ENCODE measurements at regions not wholly inside any gene's neighbourhood (a gene's known extent, or its start where the extent isn't known, plus 50 kb on each side); places are given as distances from the start of the nearest gene placed in this dataset.
"Not testable (repeated sequence)": the region's sequence is repeated elsewhere in the genome, so short reads cannot be mapped to it uniquely, and the experiment has no call there.

DNA sequence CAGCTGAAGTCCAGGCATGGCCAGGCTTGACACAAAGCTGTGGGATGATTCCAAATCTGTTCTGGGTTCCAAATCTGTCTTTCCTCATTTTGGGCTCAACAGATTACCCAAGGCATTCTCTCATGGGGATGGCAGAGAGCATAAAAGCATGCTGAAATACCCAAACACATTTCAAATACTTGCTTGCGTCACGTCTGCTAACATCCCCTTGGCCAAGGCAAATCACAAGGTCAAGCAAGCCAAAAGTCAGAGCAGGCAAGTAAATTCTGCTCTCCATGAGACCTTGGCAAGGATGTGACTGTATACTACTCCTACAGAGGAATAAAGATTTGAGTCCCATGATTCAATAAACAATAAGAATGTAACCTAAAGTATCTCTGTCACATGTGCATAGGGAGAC, 306.7 kb downstream of the EPB41L4A start:
- DNase-seq = no peak

DNA sequence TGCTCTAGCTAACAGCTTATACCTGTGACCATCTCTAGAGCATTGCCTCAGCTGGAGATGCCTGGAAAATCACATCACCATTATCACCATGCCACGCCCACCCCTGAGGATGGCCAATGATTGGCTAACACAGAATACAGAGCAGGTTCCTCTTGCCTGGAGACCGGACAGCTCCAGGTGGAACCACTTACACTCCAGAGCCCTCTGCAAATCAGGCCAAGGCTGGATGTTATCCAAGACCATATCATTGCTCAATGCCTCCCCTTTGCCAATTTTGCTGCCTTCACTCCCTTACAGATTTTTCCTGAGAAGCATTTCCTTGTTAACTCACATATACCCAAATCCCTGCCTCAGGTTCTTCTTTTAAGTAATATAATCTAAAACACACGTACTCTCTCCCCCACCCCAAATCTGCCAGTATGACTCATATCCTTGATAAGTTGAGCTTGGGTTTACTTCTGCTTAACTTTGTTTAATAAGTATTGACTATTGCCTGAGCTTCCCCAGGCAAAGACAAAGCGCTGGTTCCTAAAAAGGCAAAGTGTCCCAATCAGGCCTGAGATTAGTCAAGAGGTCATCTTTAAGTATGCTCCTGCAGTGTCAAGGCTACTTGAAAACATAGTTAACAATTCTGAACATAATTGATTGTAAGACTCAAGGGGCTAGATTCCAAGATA, 309.6 kb downstream of the EPB41L4A start:
- no peak for DNase-seq

DNA sequence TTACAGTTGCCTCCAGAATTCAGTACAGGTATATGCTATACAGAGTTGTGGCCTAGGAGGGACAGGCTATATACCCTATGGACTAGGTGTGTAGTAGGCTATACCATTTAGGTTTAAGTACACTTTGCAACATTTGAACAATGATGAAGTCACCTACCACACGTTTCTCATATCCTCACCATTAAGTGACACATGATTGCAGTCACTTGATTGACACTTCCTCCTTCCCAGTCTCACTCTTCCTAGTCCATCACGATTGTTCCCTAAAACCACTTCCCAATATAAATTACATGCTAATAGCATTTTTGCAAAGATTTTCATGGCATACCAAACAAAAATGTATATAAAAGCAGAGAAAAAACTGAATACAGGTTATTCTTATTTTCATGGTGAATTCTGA, 312.2 kb downstream of the EPB41L4A start:
- DNase-seq = no peak

DNA sequence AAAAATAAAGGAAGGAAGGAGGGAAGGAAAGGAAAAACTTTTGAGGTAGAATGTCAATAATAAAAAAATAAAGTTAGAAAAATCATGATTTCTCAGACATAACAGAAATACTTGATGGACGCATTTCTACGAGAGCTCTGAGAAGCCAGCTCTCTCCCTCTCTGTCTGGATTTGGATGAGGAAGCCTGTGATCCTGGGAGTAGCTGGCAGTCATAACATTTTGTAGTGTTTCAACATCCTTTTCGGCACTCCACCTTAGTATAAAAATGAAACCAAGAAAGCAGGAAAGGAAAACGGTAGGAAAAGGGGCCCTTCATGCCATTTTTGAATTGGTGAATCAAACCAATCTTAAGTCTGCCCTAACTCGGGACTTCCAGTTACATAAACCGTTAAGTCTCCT, 321.3 kb downstream of the EPB41L4A start:
- no peak for DNase-seq

DNA sequence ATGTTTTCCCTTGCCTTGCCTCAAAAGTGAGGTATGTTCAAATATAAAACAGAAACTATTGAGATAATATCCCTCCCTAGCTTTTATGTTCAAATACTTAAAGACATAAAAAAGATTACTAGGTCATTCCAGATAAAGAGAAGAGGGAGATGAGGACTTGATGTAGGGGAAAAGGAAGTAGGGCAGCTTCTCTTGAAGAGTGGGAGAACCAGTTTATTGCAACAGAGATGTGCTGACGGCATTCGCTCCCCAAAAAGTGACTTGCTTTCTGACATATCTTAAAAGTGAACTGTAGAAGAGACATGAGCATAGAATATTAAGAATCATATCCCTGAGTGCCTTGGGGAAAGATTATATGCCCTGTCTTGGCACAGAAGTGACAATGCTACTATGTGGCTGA, 330.2 kb upstream of the NREP start:
- no peak for DNase-seq

DNA sequence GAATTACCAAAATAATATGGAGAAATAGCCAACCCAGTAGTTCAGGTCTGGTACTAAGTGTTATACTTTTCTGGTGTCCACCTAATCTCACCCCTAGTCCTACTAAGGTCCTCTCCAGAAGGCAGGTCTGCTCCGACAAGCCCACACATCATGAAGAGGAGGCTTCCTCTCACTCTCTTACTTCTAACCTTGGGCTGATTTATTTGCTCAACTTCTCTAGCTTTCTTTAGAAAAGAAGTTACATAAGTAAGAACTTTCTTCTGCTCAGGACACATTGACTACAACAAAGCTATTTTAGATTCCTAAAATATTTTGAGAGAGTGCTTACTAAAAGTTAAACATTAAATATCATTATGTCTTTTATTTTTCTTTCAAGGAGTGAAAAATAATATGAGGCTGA, 329.7 kb upstream of the NREP start:
- DNase-seq = no peak

DNA sequence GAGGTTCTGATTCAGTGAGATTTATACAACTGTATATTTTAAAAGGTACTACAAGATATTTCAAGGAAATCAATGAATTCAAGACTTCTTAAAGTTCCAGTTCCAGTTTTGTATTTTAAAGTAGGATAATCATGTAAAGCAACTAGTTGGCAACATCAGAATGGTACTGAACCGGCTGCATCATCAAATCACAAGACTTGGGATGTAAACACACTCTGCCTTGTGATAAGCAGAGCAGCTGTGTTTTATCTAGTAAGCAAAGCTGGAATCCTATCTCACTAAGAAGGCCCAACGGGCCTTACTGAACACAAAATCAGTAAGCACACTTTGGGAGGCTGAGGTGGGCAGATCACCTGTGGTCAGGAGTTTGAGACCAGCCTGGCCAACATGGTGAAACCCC, 327.2 kb upstream of the NREP start:
- DNase-seq = no peak

DNA sequence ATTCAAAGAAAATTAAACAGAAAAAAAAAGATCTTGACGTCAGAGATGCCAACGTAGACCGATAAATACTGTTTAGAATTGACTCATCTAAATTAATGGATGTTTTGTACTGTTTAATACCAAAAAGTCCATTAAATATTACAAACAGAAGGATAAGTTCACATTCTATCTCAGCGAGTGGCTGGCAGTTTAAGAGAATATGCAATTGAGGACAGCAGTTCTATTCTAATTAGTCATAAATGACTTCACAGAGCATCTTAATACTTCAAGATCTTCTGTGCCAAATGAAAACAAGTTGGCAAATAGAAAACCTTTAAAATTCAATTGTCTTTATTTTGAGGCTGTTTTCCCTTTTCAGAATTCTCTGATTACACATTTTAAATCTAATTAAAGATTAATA, 326.6 kb upstream of the NREP start:
- no peak for DNase-seq

DNA sequence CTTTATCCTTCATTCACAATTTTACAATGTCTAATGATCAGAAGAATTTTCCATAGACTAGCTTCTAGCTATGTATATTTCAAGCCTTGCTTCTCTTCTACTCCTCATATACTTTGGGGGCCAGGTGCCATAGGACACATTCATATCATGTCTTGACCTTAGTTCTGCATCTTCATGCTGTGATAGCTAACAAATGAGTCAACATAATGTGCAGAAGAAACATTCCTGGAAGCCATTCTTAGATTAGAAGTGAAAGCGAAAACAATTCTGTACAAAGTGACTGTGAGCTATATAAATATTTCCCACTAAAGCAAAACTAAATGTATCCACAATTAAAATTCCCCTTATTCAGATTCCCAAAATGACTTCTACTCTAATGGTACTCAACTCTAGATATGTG, 320.2 kb upstream of the NREP start:
- DNase-seq = no peak

DNA sequence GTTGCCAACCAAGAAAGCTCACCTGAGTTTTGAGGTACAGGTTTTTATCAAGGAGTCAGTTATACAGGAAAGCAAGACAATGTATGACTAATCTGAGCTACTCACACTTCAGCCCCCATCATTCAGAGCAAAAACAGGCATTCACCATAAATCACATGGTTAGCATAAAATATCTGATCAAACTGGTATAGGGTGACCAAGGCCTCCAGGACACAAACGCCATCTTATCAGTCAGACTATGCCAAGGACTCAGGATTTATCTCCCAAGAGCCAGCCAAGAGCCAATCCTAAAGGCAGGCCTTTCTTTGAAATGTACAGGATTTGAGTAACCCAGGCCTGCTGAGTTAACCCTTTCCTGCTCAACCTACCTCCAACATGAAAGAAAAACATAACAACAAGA, 313.0 kb upstream of the NREP start:
- no peak for DNase-seq

DNA sequence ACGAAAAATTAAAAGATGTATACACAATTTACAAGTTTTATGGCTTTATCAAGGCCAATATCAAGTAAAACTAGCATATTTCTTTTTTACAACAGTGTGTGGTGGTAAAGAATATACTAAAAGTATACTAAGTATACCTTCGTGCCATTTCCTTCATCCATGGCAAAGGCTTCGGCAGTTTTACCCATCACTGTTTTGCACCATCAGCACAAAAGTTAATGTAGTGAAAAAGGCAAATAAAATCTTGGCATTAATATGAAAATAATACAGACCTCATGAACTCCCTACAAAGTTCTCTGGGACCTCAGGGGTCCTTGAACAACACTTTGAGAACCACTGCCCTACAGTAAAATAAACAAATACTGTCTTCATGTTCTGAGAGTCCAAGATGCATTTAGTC, 312.3 kb upstream of the NREP start:
- DNase-seq = no peak

DNA sequence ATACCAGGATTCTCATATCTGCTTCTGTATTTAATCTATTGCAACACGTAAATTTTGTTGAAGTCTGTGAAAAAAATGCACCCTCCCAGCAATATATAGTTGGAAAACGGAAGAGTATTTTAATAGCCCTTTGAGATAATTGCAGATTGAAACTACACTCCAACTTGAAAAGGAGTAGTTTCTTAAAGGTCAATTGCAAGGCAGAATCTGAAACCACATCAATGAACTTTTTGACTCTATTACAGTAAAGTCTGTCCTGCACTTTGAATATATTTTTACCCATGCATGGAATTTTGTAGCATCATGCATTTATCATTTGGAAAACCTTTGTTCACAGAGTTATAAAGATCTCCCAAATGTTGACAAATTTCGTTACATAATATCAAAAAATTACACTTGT, 311.6 kb upstream of the NREP start:
- DNase-seq = no peak

DNA sequence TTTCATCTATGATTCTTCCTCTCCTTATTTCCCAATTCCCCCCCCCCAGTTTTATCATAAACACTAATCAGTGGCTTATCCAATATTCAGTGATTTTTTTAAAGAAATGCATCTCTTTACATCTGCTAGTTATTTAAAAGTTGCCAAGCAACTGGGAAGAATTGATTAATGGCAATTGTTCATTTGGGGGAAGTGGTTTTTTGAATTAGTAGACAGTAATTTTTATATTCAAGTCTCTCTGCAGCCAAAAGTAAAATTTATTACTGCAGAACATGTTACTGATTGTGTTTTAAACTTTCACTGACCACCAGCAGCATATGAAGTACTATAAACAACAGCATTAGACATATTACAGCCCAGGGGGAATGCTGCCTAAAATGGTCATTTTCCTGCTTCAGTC, 308.8 kb upstream of the NREP start:
- DNase-seq = no peak

DNA sequence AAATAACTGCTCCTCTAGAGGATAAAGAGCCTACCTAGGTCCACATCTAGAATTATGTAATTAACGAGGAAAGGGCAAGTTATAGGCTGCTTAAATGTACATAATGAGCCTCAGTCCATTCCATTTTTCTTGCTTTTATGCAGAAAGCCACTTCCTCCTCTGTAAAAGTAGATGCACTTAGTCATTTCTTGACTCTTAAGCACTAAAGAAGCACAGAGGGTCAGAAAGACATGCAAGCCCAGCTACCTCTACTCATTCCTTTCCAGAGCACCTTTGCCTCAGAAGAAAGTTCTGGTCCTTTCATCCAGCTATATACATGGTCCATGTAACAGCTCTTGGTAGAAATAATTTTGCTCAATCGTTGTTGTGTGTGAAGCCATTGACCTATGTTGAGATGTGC, 308.0 kb upstream of the NREP start:
- DNase-seq = no peak

DNA sequence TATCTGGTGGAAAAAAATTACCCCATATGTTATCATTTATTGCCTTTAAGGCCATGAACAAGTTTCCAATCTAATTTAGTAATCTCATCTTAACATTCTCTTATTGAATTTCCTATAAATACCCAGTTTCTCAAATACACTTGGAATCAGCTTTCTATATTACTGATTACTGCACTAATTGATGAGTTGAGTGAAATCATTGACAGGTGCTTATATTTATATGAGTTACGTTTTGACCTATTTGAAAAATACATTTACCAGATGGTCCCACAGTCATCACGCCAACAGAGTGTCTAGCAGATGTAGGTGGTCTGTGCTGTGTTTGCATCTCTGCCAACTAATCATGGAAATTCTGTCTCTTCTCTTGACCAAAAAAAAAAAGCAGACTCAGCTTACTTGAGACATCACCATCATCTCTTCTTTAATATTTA, 307.3 kb upstream of the NREP start:
- no peak for DNase-seq

DNA sequence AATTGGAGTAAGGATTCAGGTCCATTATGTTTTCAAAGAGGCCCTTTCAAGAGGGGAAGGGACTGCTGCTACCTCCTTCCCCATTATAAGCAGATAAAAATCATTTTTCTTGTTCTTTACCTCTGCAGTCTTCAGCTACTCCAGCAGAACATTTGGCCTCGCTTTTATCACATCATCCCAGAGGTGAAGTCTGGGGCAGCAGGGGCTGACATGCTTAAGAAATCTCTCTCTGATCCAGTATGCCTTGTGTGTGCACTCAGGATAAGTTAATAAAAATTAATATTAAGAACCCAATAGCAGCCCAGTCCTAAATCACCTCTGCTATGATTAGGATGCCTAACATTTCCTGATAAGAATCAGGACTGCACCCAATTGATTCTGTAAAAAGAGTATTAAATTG, 306.9 kb upstream of the NREP start:
- DNase-seq = no peak

DNA sequence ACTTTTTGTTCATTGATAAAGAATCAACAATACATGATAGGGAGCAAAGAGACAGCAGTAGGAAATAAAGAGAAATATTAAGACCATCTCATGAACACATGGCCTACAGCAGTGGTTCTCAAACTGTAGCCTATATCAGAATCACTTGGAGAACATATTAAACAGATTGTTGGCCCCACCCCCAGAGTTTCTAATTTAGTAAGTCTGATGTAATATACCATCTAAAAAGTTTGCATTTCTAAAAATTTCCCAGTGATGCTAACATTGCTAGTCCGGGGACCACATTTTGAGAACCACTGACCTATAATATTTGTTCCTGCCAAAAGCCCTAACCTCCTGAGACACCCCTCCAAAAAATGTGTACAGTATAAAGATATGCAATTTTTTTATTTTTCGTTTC, 306.2 kb upstream of the NREP start:
- DNase-seq = no peak

DNA sequence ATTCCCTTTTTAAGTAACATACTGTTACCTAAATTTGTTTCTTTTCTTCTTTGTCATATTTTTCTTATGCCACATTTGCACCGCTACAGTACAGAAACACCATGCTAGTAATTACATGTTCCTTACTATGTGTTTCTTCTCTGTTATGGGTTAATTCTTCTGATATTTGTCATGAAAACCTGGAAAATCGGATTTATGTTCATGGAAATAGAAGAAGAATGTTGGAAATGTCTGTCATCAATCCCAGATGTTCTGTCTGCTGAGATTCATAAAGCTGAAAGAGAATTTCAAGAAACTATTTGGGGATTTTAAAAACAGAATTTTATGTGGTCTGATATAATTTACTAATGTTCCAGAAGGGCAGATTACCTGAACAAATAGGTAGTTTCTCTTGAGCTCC, 305.2 kb upstream of the NREP start:
- no peak for DNase-seq

DNA sequence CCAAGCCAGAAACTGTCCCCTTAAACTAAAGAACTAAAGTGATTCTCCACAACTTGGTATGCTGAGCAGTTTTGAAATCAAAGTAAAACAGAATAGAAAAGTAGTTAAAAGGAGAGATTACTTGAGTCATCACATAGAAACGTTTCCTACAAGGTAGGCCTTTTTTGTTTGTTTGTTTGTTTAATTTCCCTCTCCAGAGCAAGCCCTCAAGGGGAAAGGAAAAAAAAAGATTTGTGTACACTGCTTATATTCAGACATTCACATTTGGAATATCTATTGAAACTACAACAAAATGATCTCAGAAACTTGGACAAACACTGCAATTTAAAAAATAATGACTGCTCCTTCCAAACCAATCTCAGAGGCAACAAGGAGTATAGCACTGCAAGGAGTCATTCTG, 304.7 kb upstream of the NREP start:
- DNase-seq = no peak

DNA sequence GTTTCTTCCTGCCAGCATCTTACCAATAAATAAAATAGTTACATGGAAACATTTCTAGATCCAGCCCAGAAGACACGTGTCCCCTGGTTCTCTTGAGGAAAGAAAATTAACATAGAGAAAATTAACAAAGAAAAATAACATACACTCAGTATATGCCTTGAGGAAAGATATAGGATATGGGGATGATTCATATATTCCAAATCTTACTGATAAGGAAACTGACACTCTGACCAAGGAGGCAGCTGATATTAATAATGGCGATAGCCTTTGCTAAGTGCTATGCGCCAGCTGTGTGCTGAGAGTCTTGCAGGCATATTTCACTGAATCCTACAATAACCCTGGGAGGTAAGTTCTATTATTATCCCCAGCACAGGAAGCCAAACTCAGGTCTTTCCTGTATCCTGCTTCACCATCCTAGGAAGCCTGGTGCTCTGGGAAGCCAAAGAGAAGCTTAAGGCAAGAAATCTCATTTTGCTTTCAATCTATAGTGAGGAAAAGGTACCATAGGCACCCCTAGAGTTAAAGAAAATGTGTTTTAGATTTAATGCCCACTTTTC, 302.7 kb upstream of the NREP start:
- no peak for DNase-seq

DNA sequence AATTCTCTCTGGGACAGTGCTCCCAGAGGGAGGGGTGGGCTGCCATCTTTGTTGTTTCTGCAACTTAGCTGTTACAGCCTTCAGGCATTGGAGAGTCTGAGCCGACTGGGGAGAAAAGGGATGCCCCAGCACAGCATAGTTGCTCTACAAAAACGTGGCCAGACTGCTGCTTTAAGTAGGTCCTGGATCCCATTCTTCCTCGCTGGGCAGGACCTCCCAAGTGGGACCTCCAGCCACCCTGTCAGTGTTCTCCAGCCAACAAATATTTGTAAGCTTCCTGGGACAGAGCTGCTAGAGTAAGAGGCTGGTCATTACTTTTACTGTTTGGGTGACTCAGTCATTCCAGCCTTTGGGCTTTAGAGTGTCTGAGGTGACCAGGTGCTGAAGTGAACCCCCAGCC, 292.7 kb upstream of the NREP start:
- no peak for DNase-seq

DNA sequence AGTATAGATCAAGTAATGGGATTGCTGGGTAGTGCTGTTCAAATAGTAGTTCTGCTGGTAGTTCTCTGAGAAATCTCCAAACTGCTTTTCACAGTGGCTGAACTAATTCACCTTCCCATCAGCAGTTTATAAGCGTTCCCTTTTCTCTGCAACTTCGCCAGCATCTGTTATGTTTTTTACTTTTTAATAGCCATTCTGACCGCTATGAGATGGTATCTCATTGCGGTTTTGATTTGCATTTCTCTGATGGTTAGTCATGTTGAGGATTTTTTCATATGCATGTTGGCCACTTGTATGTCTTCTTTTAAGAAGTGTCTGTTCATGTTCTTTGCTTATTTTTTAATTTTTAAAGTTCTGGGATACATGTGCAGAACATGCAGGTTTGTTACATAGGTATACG, 279.2 kb upstream of the NREP start:
- no peak for DNase-seq

DNA sequence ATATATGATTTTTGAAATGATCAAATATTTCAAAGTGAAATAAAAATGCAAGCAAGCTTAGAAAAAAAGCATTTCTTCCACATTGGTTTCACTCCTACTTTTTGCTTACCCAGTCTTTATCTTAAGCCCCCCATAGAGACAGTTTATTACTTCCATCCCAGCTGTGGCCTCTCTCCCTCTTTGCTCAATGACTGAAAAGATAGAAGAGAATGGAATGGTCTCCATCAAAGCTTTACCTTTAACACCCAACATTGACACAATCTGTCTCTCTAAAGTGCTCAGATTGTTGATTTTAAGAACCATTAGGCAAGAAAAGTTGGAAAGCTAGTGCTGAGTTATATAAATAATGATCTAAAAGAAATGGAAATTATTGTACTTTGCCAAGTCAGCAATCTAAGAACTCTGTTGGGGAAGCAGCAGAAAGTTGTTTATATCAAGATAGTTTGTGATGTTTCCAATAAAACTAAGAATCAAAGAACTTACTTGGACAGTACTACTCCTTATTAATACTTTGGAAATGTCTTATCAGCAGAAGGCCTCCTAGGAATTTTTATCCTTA, 277.5 kb upstream of the NREP start:
- DNase-seq = no peak

DNA sequence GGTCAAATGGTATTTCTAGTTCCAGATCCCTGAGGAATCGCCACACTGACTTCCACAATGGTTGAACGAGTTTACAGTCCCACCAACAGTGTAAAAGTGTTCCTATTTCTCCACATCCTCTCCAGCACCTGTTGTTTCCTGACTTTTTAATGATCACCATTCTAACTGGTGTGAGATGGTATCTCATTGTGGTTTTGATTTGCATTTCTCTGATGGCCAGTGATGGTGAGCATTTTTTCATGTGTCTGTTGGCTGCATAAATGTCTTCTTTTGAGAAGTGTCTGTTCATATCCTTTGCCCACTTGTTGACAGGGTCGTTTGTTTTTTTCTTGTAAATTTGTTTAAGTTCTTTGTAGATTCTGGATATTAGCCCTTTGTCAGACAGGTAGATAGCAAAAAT, 269.9 kb upstream of the NREP start:
- DNase-seq = not testable (repeated sequence)

DNA sequence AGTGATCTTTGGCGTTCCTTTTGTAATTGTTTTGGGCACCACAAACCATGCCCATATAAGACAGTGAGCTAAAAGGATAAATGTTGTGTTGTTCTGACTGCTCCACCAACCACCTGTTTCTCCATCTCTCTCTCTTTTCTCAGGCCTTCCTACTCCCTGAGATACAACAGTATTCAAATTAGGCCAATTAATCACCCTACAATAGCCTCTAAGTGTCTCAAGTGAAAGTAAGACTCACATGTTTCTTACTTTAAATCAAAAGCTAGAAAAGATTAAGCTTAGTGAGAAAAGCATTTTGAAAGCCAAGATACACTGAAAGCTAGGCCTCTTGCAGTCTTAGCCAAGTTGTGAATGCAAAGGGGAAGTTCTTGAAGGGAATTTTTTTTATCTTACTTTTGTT, 268.8 kb upstream of the NREP start:
- DNase-seq = no peak
